Fibroblast of lung (primary cell): ENCODE measurements at regions not wholly inside any gene's neighbourhood (a gene's known extent, or its start where the extent isn't known, plus 50 kb on each side); places are given as distances from the start of the nearest gene placed in this dataset.

Experiments used
- DNase-seq, 2 donors: peaks; one replicate each; pipeline versions ENCODE4 v3.0.0 to v3.0.0-alpha.2; 2010; ENCODE audit warnings: low read depth in 2 of 2
- H2AFZ ChIP-seq: 2 replicates; pipeline ENCODE4 v1.5.1; 2012; ENCODE audit warnings: low read length, control low read depth, inconsistent platforms
- H3K27ac ChIP-seq: 2 replicates; pipeline ENCODE4 v1.5.1; 2011; ENCODE audit warnings: low read length, control low read depth; ENCODE audit not compliant: insufficient read depth
- H3K27me3 ChIP-seq: 2 replicates; pipeline ENCODE4 v1.5.1; 2011; ENCODE audit warnings: mild to moderate bottlenecking, low read length; ENCODE audit not compliant: control insufficient read depth, insufficient read depth
- H3K36me3 ChIP-seq: 2 replicates; pipeline ENCODE4 v1.5.1; 2011; ENCODE audit warnings: low read length; ENCODE audit not compliant: control insufficient read depth, insufficient read depth
- H3K4me1 ChIP-seq: 2 replicates; pipeline ENCODE4 v1.5.1; 2011; ENCODE audit warnings: low read length; ENCODE audit not compliant: control insufficient read depth, insufficient read depth; ENCODE audit errors: extremely low read depth
- H3K4me2 ChIP-seq: 2 replicates; pipeline ENCODE4 v1.5.1; 2011; ENCODE audit warnings: low read length, control low read depth; ENCODE audit not compliant: insufficient read depth; ENCODE audit errors: extremely low read depth
- H3K4me3 ChIP-seq, 4 experiments: fragments of 200-600 bp in 1 of 4; sonication (generic) in 1 of 4; replicated peaks in 1 of 4; 2 replicates each; pipeline ENCODE4 v1.5.1; 2011 to 2016; ENCODE audit warnings: low read length in 4 of 4, low read depth in 3 of 4, mild to moderate bottlenecking in 3 of 4, control low read depth in 2 of 4, inconsistent platforms in 1 of 4, mixed read lengths in 1 of 4; ENCODE audit not compliant: insufficient read depth in 1 of 4; ENCODE audit errors: control extremely low read depth in 1 of 4
- H3K79me2 ChIP-seq: 2 replicates; pipeline ENCODE4 v1.5.1; 2012; ENCODE audit warnings: mild to moderate bottlenecking, low read length, inconsistent platforms; ENCODE audit not compliant: control insufficient read depth, insufficient read depth
- H3K9ac ChIP-seq: 2 replicates; pipeline ENCODE4 v1.5.1; 2011; ENCODE audit warnings: mild to moderate bottlenecking, low read length, control low read depth; ENCODE audit not compliant: insufficient read depth
- H3K9me3 ChIP-seq: 2 replicates; pipeline ENCODE4 v1.5.1; 2012; ENCODE audit warnings: low read depth, low read length; ENCODE audit not compliant: control insufficient read depth, insufficient read depth
- H4K20me1 ChIP-seq: 2 replicates; pipeline ENCODE4 v1.5.1; 2011; ENCODE audit warnings: low read length; ENCODE audit not compliant: control insufficient read depth, insufficient read depth; ENCODE audit errors: extremely low read depth
- CTCF ChIP-seq, 2 donors: IDR thresholded peaks in 1 of 2; conservative IDR thresholded peaks in 1 of 2; 1 replicate in 1 of 2; 2 replicates in 1 of 2; pipeline ENCODE4 v1.5.1; 2011 to 2012; ENCODE audit warnings: low read length in 2 of 2, control low read depth in 1 of 2, inconsistent platforms in 1 of 2, low read depth in 1 of 2, mild to moderate bottlenecking in 1 of 2
- EZH2 ChIP-seq: IDR thresholded peaks from 2 replicates; pipeline ENCODE4 v1.5.1; 2012; ENCODE audit warnings: low read length, control low read depth, mild to moderate bottlenecking; ENCODE audit errors: missing control alignments

- Histone ChIP-seq H2AFZ (no peak overlapping the region), H3K27me3 (no peaks in the 10 kb centered on the region), H3K36me3 (no peaks in the 10 kb centered on the region), H3K4me1 (no peaks in the 10 kb centered on the region), H3K27ac (no peak overlapping the region), H3K9me3 (no peaks in the 10 kb centered on the region), H4K20me1 (no peaks in the 10 kb centered on the region), H3K9ac (no peak overlapping the region), H3K79me2 (no peaks in the 10 kb centered on the region), H3K4me3 (no peak overlapping the region), H3K4me2 (no peak overlapping the region)
- TF ChIP-seq EZH2 = no peak
- no peak for TF ChIP-seq CTCF (conservative IDR thresholded peaks at IDR 0.05 in 1 of 2, IDR thresholded peaks at IDR 0.05 in 1 of 2; ENCODE audit: low read depth in 1 of 2, low read length in 2 of 2)
- no peak for DNase-seq
Measured at GRCh38 chr2:123045713-123046112, 979.4 kb upstream of the CNTNAP5 start.

GRCh38 chr2:123047186-123047585 is 977.9 kb upstream of the CNTNAP5 start:
- Histone ChIP-seq H3K27ac (no peak overlapping the region), H3K4me3 (no peak overlapping the region), H2AFZ (no peak overlapping the region), H3K4me1 (no peaks in the 10 kb centered on the region), H3K79me2 (no peaks in the 10 kb centered on the region), H3K27me3 (no peaks in the 10 kb centered on the region), H3K4me2 (no peak overlapping the region), H4K20me1 (no peaks in the 10 kb centered on the region), H3K9ac (no peak overlapping the region), H3K36me3 (no peaks in the 10 kb centered on the region), H3K9me3 (no peaks in the 10 kb centered on the region)
- no peak for DNase-seq
- no peak for TF ChIP-seq EZH2
- TF ChIP-seq CTCF (conservative IDR thresholded peaks at IDR 0.05 in 1 of 2, IDR thresholded peaks at IDR 0.05 in 1 of 2; ENCODE audit: low read depth in 1 of 2, low read length in 2 of 2) = no peak

- H3K4me1 ChIP-seq = no peaks in the 10 kb centered on the region
- no peak overlapping the region for H3K4me3 ChIP-seq
- H3K79me2 ChIP-seq = no peaks in the 10 kb centered on the region
- no peaks in the 10 kb centered on the region for H4K20me1 ChIP-seq
- H3K9me3 ChIP-seq = no peaks in the 10 kb centered on the region
- H3K4me2 ChIP-seq = no peak overlapping the region
- no peaks in the 10 kb centered on the region for H3K36me3 ChIP-seq
- H3K27ac ChIP-seq = no peak overlapping the region
- no peak overlapping the region for H3K9ac ChIP-seq
- no peak overlapping the region for H2AFZ ChIP-seq
- DNase-seq = no peak
- TF ChIP-seq EZH2 (no peak), CTCF (conservative IDR thresholded peaks at IDR 0.05 in 1 of 2, IDR thresholded peaks at IDR 0.05 in 1 of 2; ENCODE audit: low read depth in 1 of 2, low read length in 2 of 2) (no peak)
- no peaks in the 10 kb centered on the region for H3K27me3 ChIP-seq
Measured at GRCh38 chr2:123051136-123051535, 974.0 kb upstream of the CNTNAP5 start.
